AG09309 (cell line): ENCODE measurements at regions not wholly inside any gene's neighbourhood (a gene's known extent, or its start where the extent isn't known, plus 50 kb on each side); places are given as distances from the start of the nearest gene placed in this dataset.
"Not testable (repeated sequence)": the region's sequence is repeated elsewhere in the genome, so short reads cannot be mapped to it uniquely, and the experiment has no call there.

Source experiments
- DNase-seq: peaks from one replicate; pipeline ENCODE4 v3.0.0-alpha.2; 2010; ENCODE audit warnings: low read depth
- H3K4me3 ChIP-seq: 2 replicates; pipeline ENCODE4 v1.5.1; 2011; ENCODE audit warnings: mild to moderate bottlenecking, low read depth, low read length, moderate library complexity; ENCODE audit not compliant: control insufficient read depth
- CTCF ChIP-seq: IDR thresholded peaks from 2 replicates; pipeline ENCODE4 v1.5.1; 2011; ENCODE audit warnings: mild to moderate bottlenecking, low read depth, low read length, inconsistent platforms; ENCODE audit not compliant: insufficient read depth, control insufficient read depth; ENCODE audit errors: missing control alignments

GRCh38 chr18:56492136-56492535, 146.3 kb downstream of the TXNL1 start:
- DNase-seq, result no peak
- no peak for TF ChIP-seq CTCF
- H3K4me3 ChIP-seq, result no peak overlapping the region

- H3K4me3 ChIP-seq, result no peak overlapping the region
- no peak for DNase-seq
- TF ChIP-seq CTCF, result no peak
Measured at GRCh38 chr18:56490942-56491341, 147.4 kb downstream of the TXNL1 start.

GRCh38 chr18:56489893-56490292, 148.5 kb downstream of the TXNL1 start:
- DNase-seq, result no peak
- TF ChIP-seq CTCF, result no peak
- no peak overlapping the region for H3K4me3 ChIP-seq

- no peak overlapping the region for H3K4me3 ChIP-seq
- no peak for TF ChIP-seq CTCF
- DNase-seq, result no peak
Measured at GRCh38 chr18:56488739-56489138, 149.7 kb downstream of the TXNL1 start.

GRCh38 chr18:56487801-56488200, 150.6 kb downstream of the TXNL1 start:
- H3K4me3 ChIP-seq, result no peak overlapping the region
- TF ChIP-seq CTCF, result no peak
- DNase-seq, result no peak

- no peak for DNase-seq
- no peak for TF ChIP-seq CTCF
- no peak overlapping the region for H3K4me3 ChIP-seq
Measured at GRCh38 chr18:56483386-56483785, 155.0 kb downstream of the TXNL1 start.

- DNase-seq, H3K4me3 ChIP-seq: not testable (repeated sequence)
Measured at GRCh38 chr18:56482813-56483212, 155.6 kb downstream of the TXNL1 start.

- DNase-seq, result no peak
- no peak overlapping the region for H3K4me3 ChIP-seq
- TF ChIP-seq CTCF, result no peak
Measured at GRCh38 chr18:56481751-56482150, 156.6 kb downstream of the TXNL1 start.
